ENCODE measurements at regions not wholly inside any gene's neighbourhood (a gene's known extent, or its start where the extent isn't known, plus 50 kb on each side); places are given as distances from the start of the nearest gene placed in this dataset.

DNA sequence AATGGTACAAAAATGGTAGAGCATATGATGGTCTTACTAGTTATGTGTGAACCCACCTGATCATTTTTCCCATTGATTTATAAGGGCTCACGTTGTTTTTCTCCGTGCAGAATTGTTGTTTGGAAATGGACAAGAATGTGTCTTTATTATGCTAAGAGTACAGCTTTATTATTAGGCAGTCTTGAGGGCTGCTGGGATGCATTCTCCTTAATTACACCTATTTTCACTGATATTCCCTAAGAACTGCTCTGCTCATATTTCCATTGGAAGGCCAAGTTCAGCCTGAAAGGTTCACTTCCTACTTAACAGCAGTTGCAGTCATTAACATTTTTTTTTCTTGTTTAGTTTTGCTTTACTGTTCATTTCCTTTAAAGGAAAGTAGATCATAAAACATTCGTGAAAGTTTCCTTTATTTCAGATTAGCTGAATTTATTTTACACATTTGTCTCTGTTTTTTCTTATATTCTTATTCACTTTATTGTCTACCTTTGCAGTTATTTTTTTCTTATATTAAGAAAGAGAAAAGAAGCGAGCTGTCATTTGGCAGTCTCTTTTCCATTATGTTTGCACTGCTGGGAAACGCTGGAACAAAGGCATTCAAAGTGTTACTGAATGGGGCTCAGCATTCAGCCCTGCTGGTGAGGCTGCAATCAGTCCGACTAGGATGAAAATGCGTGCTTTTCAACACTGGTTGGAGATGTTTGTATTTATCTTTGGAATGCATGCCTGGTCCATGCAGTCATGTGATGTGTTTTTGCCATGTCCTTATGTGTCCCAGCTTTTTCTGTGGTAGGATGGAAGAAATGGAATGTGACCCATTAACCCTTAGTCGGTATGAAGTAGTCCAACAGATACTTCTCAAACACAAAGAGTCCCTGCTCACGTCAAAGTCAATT, 602.7 kb upstream of the ZNF608 start:
- no peak for DNase-seq

DNA sequence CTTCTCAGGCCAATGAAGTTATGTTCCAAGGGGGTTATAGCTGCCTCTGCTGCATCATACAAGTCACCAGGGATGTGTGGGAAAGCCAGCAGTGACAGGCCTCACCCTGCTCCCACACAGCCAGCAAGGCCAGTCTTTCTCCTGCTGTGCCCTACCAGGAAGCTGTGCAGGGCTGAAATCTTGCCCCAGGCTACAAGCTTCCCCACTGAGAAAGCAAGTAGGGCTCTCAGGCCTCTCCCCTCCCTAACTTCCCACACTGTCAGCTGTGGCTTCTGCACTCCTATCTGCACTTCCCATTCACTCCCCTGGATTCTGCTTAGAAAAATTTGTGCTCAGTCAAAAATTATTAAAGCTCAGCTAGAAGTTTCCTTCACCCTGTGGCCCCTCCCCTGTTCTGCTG, 611.2 kb upstream of the ZNF608 start:
- DNase-seq: no peak

DNA sequence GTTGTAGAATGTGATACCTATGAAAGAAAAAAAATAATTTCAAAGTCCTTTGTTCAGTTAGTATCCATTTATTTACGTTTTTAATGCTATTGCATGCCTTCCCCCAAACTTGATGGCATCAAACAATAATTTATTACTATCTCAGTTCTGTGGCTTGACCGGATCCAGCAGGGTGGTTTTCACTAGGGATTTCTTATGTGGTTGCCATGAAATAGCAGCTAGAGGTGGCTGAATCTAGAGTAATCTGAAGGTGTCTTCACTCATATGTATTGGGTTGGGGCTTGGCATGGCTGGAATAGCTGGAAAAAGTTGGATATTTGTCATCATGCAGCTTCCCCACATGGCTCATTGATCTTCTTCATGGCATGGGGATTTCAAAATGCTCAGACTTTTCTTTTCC, 619.3 kb upstream of the ZNF608 start:
- DNase-seq: no peak

DNA sequence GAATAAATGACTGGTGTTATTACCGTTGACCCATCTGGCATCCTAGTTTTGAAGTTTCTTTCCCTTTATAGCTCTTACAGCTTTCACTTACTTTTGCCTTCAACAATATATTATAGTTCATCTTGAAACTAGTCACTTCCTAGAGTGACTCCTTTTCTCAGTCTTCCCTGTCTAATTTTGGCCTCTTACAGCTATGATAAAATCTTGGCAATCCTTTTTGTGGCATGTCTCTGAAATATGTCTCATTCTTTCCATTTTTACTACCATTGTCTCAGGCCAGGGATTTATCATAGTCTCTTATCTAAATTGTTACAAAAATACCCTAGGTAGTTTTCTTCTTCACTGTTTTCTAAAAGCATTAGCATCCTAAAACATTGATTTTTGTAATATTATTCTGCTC, 621.3 kb upstream of the ZNF608 start:
- DNase-seq: no peak

DNA sequence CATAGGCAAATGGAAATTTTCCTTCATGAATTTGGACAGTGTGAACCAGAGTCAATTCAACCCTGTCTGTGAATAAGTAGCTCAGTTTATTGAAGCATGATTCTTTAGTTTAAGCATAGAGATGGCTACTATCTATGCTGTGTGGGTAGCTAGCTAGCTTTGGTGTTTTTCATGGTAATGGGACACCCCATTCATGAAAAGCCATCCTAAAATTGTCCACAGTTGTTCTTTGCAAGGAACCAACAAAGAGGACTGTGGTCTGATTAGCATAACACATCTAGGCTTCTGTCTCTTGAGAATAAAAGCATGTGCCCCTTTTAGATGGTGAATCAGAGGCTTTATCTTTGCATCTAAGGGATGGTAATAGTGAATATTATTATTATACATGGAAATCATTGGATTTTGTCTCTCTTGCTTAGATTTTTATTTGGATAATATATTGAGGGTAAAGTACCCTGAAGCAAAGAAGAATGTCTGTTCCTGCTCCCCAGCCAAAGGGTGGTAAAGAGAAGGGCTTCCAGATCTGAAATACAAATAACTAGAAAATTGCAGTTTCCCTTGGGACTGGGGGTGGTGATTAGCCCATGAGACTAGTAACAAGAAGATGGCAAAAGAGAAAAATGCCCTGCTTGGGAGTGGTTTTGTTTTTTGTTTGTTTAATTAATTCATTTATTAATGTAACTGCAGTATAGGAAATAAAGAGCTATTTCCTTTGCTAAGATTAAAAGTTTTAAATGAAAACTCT, 624.2 kb upstream of the ZNF608 start:
- no peak for DNase-seq

DNA sequence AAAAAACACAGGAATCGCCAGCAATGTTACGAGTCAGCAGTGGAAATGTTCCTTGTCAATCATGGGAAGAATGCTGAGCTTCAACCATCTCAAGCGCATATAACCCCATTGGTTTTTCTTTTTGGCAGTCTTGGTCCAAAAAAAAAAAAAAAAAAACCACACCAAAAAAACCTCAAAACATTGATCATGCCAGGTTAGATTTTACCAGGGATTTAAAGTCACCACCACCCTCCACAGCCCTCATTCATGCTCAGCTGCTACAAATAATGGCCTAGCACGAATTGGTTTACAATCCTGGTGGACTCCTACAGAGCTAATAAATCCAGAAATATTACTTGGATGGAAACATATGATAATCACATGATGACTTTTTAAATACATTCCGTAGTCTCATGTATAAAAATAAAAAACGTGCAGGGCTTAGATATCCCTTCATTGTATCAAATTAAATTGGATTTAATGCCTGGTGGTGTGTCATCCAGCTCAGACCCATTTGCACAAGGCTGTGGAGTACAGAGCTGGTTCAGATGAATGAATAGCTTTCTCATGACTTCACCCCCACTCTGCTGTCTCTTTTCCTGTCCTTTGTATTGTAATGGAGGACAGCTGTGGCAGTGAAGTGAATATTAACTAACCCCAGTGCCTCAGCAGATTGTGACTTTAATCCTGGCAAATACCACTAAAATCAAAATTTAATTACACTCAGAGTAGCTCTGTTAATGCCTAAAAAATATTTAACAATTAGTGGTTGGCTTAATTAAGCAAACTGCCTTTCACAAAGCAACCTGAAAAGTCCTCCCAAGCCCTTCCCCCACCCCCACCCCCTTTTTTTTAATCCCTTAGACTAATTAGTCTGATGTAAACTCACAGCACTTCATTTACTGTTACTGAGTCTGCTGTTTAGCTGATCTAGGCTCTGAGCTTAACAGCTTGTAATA, 626.5 kb upstream of the ZNF608 start:
- no peak for DNase-seq

DNA sequence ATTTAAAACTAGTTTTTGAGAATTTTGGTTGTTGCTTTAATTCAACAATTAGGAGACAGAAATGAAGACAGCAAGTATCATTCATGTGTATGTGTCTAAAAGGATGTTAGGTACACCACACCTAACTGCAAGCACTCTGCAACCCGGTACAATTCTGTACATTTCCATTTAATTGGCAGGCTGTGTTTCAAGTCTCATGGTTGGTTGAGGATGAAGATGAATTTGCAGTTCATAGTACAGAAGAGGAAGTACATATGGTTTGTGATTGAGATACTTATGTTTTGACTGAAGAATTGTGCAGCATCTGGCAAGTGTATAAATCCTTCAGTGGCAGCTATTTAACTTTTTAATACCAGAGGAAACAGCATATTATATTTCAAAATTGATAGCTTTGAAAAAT, 628.7 kb upstream of the ZNF608 start:
- no peak for DNase-seq

DNA sequence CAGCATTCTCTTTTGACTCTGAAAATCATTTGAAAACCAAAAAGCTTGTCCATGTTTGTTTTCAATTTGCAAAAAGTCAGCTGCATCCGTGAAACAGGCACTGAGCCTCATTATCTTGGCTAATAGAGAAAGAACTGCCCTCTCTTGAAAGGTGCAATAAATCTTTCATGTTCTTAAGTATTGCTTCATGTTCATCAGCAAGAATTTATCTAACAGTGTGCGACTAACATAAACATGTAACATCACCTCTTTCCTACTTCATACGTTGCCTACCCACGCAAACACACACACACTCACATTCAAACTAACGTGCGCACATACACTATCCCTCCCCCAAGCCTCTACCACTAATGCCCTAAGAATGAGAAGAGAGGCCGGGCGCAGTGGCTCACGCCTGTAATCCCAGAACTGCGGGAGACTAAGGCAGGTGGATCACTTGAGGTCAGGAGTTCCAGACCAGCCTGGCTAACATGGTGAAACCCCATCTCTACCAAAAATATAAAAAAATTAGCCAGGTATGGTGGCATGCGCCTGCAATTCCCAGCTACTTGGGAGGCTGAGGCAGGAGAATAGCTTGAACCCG, 629.7 kb upstream of the ZNF608 start:
- DNase-seq: no peak

DNA sequence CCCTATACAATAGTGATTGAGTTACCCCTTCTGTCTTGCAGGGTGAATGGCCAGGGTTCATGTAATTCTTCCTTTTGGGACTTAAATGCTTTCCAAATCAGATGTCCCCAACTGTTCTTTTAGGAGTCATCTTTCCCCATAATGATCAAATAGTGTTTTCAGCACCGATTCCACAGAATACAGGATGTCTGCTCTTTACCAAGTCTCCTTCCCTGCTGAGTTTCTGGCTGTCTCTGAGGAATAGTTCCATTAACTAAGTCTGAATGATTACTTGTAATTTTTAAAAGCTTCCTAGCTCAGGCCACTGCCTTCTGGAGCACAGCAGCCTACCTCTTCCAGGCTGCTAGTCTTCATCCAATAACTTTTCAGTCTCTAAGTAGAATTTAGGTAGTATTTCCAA, 630.7 kb upstream of the ZNF608 start:
- no peak for DNase-seq

DNA sequence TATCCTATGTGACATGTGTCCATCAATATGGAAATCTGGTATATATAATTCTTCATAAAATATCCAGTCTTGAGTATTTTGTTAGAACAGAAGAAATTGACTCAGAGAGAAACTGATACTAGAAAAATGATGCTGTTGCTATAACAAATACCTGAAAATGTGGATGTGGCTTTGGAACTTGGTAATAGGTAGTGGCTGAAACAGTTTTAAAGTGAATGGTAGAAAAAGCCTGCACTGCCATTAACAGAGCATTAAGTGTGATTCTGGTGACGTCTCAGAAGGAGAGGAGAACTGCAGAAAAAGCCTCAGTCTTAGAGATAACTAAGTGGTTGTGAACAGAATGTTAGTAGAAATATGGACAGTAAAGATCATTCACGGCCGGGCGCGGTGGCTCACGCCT, 634.9 kb upstream of the ZNF608 start:
- no peak for DNase-seq

DNA sequence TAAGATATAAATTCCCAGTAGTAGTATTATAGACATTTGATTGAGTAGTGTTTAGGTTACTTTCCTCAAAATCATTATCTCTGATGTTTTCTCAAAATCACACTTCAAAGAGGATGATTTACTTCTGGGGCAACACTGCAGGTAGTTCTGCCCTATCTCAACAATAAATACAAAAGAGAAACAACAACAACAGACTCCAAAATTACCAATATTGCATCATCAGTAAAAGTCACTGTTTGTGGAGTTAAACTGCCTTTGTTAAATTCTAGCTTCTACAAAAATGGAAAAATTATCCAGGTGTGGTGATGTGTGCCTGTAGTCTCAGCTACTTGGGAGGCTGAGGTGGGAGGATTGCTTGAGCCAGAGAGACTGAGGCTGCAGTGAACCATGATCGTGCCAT, 637.6 kb upstream of the ZNF608 start:
- DNase-seq: no peak

DNA sequence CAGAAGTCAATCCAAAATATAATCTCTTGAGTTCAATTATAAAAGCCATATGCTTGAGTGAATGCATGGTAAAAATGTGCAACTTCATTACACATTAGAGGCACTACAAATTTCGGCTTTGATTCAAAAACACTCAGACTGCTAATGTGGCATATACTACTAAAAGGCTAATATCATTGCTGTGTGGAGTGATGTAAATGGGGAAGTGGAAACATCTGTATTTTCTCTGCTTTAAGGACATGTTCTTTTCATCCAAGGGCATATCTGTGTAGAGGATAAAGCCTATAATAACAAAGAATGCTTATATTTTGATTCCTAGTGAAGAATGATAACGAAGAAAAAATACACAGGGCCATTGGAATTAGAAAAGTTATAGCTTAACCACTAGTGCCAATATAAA, 643.9 kb upstream of the ZNF608 start:
- no peak for DNase-seq

DNA sequence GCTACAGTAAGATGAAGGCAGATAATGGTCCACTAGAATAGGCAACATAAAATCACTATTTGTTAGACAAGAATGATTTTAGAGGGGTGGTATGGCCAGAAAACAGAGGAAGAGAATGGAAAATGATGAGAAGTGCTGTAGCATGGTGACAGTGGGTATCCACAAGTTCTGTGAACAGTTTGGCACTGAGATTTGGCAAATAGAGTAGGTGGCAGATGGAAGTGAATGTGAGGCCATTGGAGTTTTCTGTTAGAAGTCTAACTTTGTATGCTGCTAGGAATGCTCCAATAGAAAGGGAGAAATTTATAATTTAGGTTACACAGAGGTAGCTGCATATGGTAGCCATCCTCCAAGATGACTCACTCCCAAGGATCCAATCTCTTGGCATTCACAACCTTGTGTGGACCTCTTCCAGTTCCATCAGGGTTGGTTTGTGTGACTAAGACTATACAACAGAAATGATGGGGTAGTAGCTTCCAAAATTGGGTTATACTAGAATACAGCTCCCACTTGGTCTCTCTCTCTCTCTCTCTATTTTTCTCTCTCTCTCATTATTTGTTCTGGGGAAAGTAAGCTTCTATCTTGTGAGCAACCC, 646.9 kb upstream of the ZNF608 start:
- DNase-seq: no peak

DNA sequence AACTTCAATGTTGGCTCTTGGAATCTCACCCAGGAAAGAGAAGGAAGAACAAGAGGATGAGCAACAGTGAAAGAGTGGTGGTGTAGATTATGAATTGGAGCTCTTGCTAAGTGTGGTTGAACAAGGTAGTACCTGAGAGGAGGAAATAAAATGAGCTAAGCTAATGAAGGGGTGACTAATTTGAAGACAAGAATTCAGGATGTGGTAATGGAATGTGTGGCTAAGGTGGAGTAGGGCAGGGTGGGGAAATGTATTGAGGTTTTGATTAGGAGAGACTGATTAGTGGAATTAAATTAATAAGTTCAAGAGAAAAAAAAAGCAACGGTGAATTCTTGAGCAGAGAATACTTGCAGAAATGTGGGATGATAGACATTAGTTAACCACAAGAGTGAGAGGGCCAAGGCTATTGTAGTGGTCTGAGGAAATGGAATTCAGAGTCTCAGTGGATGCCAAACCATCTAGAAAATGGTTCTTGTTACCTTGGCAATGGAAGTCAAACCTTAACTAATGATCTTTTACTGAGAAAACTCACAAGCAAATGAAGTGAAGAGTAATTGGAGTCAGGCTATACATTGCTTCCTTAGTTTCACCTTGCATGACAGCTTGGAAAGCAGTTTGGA, 648.3 kb upstream of the ZNF608 start:
- DNase-seq: no peak

DNA sequence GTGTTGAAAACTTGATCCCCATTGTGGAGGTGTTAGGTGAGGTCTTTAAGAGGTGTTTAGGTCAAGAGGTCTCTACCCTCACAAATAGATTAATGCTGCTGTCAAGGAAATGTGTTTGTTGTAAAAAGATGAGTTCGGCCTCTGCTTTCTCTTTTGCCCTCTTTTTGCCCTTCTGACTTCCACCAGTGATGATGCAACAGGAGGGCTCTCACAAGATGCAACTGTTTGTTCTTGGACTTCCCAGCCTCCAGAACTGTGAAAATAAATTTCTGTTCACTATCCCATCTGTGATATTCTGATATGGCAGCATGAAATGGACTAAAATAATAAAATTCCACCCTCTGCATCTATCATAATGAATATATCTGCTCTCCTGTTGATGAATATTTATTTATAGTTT, 650.0 kb upstream of the ZNF608 start:
- no peak for DNase-seq

DNA sequence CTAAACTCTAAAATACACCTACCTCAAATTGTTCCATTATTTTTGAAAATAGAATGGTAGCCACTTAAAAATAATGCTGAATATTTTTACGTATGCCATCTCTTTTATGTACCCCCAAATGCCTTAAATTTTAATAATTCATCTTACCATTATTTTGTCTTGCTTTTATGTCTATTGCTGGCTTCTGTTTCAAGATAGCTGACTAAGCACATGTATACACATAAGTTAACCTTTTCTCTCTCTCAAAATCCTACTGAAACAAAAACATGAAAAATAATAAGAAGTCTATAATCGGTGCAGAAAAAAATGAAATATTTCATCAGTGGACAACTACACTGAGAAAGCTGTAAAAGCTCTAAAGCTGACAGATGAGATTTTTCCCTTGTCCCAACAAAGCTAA, 652.0 kb upstream of the ZNF608 start:
- no peak for DNase-seq

DNA sequence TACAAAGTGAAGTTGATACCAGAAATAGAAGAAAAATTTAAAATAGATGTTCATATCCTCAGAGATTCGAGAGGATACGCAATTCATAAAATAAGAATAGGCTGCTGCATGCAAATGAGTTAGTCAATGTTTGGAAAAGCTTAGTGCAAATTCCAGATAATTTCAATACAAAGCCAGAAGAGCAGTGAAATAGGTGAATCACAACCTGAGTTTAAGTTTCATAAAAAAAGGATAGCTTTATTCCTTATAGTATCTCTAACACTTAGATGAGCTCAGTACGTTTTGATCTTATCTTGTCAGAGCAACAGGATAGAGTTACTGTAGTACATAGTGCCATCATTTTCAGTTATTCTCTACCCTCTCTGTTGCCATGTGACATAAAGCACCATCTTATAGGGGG, 653.4 kb upstream of the ZNF608 start:
- no peak for DNase-seq

DNA sequence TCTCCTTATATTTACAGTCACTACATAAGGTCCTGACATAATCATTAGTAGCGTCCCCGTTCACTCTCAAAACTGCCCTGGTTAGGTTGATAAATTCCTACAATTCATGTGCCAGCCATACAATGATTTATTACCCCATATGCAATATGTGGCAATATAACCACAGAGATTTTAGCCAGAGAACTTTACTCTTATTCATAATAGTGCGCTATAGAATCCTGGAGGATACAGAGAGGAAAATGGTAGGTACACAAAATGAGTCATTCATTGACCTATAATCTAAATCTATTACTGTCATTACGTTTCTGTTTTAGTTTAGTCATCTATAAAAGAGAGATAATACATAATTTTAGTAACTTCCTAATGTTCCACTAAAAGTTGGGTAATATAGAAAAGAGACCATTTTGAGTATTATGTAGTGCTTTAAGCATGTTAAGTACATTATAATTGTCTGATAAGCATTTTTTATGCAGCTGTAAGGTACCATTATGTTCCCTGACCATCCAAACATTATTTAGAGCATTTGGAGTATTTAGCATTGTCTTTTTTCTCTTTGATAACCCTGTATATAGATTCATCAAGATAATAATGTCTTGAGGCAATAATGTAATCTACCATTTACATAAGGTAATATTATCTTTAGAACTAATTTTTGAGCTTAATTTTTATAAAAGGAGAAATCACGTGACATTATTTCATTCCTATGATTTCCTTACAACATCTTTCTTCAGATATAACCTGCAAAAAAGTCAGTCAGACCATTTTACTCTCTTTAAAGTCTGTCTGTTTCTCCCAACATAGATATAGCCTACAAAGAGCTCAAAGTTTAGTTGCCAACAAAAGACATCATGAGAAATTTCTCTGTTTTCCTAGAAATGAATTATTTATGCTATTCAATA, 655.5 kb upstream of the ZNF608 start:
- DNase-seq: no peak

DNA sequence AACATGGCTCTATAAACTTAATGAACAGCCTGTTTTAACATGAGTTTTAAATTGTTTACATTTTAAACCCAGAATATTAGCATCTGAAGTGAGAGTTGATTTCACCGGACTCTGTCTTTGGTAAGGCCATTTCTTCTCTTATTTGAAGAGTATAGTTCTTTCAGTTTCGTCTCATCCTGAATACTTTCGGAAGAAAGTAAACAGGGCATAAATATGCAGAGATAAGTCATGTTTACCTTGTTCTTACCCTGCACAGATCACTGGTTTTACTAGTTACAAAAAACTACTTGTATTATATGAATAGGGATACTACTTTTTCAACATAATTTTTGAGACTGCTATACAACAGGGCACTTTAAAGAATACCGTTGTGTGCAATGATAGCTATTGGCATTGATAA, 656.3 kb upstream of the ZNF608 start:
- no peak for DNase-seq

DNA sequence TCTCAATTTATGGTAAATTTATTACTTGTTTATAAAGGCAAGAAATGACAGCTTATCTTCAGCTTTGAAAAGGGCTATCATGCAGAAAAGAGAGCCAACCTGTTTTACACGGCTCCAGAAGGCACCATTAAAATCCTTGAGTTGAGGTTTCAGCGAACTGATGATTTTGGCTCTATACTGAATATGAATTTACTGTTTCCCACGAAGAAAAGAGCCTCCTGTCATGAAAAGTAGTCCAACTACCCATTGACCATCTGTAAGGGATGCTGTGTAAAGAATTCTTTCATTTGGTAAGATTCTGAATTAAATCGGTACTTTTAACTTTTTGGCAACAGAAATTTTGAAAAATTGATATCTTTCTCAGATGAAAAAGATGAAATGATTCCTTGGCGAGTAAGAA, 657.6 kb upstream of the ZNF608 start:
- DNase-seq: no peak

Measured in SIG-M5 (cell line).